HK-2 (cell line): ENCODE measurements at regions not wholly inside any gene's neighbourhood (a gene's known extent, or its start where the extent isn't known, plus 50 kb on each side); places are given as distances from the start of the nearest gene placed in this dataset.

Experiments used
- DNase-seq: peaks from one replicate; pipeline ENCODE4 v3.0.0-alpha.2; 2018; ENCODE audit not compliant: unreplicated experiment

DNA sequence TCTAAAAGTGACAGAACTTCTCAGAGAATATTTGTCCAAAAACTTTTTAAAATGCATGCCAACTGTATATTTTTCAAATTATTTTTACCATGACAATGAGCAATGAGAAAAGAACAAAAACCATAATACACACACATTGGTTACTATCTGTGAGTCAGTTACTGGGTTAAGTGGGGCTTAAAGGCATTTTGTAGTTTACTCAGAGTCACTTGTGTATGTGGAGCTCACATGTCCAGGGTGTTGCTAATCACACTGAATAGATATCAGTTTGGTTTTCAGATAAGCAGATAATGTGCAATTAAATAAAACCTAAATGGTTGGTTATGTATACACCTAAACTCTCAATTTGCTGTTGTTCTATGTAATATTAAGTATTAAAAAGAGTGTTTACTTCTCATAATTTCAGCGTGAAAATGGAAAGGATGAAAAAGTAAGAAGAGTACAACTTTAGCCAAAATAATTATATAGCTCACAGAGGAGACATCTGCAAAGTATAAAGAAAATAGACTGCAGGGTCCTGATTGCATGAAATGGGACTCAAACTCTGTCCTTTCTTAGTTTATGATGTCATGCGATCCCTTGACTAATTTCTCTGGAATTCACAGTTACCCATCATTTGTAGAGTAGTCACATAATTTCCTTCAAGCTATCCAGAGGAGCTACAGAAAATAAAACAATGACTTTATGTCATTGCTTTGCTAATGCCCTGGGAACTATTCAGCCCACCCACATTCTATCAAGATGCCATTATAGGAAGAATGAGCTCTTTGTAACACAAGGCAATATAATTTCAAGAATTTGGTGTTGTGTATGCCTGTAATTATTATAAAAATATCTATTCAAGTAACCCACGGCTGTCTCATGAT, 388.0 kb upstream of the ZNF608 start:
- no peak for DNase-seq

DNA sequence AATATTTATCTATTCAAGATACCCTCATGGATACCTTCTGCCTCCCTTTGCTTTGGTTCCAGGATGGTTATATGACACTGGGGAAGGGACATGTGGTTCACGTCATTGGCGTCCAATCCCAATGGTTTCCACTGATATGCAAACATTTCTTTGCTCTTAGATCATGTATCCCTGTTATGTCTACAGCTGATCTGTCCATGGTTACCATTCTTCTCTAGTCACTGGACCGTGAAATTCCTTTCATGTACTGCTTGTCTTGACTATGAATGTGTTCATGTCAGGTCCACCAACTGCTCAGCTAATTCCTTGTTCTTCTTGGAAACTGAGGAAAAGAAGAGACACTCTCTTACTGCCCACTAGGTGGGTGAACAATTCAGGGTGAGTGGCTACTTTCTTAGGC, 391.1 kb upstream of the ZNF608 start:
- DNase-seq: no peak

DNA sequence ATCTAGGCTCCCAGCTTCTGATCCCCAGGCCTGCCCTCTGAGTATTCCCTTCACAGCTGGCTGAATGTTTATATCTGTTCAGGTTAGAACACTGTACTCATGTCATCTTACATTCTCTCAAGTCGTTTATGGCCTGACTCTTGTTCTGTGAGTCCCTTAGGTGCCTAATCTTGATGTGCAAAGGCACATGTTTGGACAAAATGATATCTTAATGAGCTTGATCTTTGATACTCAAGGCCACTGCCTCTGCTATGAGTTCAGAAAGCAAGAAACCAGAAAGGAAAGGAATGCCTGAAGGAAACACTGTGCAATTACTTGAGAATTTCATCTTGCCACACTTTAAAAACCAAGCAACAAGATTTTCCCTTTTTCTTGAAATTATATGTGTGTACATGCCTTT, 391.8 kb upstream of the ZNF608 start:
- DNase-seq: no peak

DNA sequence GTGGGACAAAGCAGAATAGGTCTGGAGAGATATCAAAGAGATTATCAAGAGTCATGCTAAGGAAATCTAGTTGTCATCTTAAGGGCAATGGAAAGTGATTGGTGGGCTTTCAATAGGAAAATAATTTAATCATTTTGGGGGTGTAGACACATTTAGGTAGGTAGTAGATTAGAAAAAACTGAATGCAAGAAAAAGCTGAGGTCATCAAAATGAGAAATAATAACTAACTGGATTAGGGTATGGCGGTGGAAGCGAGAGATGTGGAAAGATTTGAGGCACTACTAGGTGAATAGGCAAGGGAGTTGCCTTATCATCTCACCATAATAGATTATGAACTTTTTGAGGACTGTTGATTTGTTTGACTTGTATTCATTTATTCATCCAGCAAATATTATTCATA, 393.2 kb upstream of the ZNF608 start:
- DNase-seq: no peak

DNA sequence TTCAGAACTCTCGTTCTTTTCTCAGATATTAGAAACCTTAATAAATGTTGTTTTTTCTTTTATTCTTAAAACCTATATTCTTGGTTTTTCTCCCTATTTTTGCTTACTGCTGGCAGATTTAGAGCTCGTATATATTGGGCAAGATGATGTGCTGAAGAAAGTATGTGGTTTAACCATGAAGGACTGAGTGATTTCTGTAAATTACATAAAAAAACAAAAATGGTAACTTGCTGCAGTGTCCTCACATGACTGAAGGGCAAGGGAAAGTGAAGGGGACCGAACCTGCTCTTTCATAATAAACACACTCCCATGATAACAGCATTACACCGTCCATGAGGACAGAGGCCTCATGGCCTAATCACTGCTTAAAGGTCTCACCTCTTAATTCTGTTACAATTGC, 393.8 kb upstream of the ZNF608 start:
- DNase-seq: no peak

DNA sequence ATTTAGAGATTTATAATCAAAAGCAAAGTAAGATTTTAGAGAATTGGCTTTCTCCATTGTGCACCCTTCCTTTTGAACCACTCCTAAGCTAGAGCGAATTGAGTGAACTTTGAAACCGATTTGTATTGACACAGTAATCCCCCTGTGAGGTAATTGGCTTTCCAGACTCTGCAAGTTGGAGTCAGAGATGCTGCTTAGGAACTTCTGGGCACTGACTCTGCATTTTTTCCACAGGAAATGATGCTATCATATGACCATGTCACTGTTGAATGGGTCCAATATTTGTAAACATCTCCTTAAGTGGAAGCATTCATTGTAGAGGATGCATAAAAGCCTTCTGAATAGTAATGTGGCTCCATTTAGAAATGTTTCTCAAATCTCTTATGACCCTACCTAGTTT, 394.4 kb upstream of the ZNF608 start:
- DNase-seq: no peak

DNA sequence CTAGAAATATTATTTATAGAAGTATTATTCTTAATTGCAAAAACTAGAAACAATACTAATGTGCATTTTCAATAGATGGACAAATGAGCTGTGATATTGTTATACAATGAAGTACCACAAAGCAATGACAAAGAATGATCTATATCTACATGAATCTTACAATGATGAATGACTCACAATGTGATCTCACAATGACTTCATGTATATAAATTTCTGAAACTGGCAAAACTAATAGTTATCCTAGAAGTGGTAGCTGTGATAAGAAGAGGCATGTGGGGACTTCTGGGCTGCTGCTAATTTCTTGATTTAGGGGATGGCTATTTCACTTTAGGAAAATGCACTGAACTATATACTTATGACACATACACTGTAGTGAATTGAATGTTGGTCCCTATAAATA, 396.0 kb upstream of the ZNF608 start:
- no peak for DNase-seq

DNA sequence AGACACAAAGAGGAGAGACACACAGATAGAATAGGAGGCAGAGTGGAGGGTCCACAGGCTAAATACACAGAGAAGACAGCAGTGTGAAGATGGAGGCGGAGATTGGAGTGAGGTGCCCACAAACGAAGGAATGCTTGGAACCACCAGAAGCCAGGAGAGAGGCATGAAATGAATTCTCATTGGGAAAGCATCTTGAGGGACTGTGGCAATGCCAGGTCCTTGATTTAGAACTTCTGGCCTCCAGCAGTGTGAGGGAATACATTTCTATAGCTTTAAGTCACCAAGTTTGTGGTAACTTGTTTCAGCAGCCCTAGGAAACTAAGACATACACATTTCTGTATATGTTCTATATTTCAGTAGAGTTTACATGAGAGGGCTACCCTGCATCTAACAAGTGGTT, 396.6 kb upstream of the ZNF608 start:
- DNase-seq: no peak

DNA sequence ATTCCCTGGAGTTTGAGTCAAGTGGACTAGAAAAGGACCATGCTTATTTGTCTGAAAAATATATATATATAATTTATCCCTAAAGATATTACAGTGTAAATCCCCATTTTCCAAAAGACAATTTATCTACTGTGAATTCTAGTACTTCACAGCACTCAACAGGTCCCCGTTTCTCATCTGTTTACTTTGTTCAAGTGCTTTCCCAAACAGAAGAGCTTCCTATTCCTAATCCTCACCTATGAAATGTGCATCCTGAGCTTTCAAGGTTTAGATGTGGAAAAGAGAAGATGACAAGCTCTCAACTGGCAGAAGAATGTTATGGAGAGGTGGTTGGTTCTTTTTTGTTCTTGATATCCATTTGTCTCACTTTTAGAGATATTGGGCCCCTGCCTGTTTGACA, 401.6 kb upstream of the ZNF608 start:
- no peak for DNase-seq

DNA sequence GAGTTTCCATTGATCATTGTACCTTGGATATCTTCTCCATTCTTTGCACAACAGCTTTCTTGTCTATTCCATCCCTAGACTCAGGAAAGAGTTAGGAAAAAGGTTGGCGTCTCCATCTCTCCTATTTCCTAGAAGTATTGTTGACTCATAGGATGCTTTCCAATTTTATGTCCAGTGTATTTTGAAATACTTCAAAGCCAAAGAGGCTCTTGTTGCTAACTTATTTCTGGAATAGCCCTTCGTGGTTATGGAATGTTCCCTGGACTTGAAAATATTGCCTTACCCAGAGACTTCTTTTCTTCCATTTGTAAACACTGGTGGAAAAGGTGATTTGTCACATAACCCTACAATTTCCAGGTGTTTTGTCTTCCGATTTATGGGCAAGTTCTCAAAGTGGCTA, 402.3 kb upstream of the ZNF608 start:
- no peak for DNase-seq

DNA sequence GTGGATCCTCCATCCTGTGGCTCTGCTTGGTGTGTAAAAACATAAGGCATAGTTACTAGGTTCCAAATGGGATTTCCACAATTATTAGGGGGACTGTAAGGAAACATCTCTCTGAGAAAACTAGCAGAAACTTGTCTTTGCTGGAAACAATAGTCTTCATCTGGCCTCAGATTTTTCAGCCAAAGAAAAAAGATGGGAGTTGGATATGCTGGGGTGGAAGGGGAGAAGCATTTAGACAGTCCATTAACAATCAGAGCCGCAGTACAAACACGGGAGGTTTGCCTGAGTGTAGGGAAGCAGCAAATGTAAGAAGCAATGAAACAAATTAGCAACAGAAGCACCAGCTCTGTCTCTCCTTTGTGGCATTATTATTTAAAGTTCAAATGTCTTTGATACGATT, 402.7 kb upstream of the ZNF608 start:
- DNase-seq: no peak

DNA sequence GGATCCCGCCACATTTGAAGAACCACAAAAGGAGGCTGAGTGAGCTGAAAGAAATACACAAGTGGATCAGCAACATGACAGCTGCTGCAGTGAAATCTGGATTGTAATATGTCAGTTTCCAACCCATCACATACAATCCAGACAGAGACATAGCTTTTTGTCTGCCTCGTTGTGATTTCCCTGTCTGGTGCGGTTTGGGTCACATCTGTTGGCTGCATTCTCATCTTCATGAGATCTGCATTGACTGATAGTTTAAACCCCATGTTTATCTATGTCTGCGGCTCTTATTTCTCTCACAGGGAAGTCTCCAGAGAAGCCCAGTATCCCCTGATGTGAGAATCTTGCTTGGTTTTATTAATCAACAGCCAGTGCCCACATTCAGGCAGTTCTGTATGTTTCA, 403.1 kb upstream of the ZNF608 start:
- DNase-seq: no peak

DNA sequence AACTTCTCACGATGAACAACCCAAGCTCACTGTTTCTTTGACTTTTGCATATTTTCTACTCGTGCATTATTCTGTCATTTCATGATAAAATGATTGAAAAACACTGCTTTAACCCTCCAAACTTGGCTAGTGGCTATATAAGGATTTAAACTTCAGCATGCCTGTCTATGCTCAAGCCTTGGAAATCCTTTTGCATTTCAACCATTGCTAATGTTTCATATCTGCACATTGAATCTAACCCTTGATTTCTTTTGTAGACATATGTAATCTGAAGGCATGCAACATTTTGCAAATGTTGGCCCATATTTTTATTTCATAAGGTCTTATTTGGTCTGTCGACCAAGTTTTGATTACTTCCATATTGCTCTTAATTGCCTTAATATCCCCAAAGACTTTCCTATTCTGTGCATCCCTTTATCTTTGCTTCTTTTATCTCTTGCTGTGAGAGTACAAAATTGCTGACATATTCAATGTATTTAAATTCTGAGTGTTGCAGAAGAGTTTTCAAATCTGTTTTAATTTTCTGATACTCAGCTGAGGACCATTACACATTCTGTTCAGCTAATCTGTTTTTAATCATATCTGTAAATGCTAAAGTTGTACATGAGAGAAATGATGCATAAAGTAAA, 403.7 kb upstream of the ZNF608 start:
- no peak for DNase-seq

DNA sequence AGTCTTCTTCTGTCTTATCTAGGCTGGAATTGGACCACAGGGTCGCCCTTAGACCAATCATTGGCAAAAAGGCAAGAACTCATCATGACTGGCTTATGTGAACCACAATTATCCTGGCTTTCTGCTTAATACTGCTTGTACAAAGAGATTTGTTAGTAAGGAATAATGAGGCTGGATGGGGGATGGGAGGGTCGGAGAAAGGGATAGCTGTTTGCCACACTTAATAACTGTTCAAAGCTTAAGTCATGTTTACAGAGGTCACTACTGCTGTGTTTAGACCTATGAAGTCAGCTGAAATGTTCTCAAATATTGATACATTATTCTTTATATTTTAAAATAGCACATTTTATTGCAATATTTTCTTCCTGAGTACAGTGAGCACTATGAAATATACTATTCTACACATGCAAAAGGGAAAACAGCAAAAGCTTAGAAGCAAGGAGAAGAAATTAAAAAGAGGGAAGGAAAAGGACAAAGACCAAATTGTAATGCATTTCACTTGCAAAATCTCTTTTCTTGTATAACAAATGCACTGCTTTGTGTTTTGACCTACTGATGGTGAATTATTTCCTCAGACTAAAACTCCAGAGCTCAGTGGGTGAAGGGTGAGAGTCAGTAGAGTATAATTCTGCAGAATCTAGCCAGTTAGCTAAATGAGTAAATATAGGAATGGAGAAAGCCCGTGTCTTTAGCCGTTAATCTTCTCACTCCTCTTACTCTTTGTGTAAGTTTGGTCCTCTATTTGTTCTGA, 404.9 kb upstream of the ZNF608 start:
- no peak for DNase-seq

DNA sequence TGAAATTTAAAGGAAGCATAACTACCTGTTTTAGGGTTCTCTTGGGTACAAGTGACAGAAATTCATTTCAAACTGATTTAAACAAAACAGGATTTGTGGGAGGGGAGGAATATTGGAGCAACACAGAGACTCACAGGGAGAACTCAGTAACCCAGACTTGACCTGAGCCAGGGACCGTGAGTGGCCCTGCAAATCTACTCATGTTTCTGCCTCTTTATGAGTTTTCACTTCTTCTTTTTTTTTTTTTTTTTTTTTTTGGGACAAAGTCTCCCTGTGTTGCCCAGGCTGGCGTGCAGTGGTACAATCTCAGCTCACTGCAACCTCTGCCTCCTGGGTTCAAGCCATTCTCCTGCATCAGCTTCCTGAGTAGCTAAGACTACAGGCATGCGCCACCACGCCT, 405.6 kb upstream of the ZNF608 start:
- DNase-seq: no peak

DNA sequence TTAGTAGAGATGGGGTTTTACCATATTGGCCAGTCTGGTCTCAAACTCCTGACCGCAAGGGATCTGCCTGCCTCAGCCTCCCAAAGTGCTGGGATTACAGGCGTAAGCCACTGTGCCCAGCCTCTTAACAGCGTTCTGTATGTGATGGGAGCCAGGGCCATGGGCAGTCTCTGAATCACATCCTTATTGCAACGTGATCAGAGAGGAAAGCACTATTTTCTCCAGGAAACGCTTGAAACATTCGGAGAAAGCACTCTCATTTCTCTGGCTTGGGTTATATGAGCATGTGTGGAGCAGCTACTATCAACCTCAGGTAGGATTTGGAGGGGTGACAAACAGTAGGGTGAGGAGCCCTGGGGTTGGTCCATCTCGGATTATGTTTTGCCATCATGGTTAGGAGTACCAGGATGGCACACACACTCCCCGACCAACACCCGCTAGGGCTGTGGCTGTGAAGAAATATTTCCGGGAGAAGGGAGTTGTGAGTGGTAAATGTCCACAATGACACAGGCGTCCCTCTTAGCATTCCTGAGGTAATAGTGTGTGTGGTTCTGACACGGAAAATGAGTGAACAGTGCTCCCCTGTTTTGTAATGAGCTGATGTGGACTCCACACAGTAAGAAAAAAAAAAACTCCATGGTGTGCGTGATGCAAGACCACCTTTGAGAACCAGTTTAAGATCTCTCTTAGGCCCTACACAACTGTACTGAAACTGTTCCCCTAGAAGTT, 406.2 kb upstream of the ZNF608 start:
- no peak for DNase-seq

DNA sequence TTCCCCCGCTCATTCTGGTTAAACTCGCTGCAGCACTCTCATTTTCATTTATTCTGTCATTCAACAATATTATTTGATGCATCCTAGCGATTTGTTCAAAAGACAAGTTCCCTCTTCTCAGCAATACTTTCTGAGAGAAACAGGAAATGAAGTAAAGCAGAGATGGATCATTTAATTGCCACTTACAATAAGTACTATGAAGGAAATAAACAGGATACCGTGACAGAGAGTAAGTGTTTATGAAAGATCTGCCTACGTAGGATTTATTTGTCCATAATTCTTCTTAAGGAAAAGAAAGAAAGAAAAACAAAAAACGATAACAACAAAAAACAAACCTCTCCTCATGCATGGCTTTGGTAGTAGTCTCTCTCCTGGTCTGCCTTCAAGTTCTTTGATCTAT, 406.8 kb upstream of the ZNF608 start:
- no peak for DNase-seq

DNA sequence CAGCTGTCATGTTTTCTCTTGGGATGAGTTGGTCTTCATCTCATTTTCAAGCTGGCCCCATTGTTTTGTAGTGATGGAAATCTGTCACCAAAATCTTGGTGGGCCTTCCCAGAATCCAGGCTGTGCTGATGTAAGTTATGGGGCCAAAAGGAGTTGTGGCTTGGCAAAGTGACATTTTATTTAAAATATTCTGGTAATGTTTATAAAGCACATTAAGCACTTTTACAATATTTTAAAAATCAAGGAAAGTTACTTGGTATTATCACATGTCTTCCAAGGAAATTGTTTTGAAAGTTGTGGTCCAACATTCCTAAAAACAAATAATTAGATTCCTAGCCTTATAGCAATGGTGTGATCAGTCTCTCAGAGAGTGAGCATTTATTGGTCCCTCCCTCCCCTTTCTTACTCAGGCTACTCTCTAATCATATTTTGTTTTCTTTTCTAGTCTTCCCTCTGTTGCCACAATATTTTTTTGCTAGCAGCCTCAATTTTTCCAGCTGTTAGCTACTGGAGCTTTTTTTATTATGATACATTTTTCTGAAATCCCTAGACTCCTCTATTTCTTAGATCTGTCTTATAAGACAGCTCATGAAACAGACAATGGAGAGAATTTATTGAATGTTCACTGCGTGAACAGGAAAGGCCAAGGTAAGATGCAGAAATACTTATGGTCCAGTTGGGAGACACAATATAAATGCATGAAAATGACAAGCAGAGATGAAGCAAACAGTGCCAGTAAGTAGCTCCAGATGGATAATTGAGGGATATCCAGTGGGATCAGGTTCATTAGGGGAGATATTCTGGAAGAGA, 408.1 kb upstream of the ZNF608 start:
- no peak for DNase-seq

DNA sequence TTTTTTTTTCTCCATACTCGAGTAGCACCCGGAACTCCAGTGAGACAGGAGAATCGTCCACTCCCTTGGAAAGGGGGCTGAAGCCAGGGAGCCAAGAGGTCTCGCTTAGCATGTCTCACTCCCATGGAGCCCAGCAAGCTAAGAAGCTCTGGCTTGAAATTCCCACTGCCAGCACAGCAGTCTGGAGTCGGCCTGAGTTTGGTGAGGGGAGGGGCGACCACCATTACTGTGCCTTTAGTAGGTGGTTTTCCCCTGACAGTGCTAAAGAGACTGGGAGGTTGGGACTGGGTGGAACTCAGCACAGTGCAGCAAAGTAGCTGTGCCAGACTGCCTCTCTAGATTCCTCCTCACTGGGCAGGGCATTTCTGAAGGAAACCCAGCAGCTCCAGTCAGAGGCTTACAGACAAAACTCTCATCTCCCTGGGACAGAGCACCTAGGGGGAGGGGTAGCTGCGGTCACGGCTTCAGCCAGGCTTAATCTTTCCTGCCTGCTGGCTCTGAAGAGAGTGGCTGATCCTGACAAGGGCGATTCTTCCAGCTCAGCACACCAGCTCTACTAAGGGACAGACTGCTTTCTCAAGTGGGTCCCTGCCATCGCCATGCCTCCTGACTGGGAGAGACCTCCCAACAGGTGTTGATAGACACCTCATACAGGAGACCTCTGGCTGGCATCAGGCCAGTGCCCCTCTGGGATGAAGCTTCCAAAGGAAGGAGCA, 414.5 kb upstream of the ZNF608 start:
- no peak for DNase-seq

DNA sequence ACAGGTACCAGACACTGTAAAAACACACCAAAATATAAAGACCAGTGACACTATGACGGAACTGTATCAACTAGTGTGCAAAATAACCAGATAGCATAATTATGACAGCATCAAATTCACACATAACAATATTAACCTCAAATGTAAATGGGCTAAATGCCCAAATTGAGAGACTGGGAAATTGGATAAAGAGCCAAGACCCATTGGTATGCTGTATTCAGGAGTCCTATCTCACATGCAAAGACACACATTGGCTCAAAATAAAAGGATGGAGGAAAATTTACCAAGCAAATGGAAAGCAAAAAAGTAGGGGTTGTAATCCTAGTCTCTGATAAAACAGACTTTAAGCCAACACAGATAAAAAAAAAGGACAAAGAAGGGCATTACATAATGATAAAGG, 416.3 kb upstream of the ZNF608 start:
- DNase-seq: no peak

DNA sequence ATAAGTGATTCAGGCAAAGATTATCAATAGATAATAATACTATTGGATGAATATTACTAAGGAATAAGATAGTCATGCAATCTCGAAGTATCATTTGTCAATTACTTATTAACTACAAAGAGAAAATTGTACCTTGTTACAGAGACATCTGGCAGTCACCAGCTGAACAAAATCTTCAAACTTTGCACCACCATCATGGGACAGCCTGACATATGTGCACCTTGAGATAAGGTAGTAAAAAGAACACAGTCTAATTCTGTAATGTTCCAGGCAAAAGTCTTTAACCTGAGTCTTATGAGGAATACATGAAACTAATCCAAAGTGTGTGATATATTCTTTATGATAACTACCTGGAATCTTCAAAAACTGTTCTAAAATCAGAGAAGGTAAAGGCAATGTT, 423.0 kb upstream of the ZNF608 start:
- DNase-seq: no peak
